GM13976 (cell line): ENCODE measurements at regions not wholly inside any gene's neighbourhood (a gene's known extent, or its start where the extent isn't known, plus 50 kb on each side); places are given as distances from the start of the nearest gene placed in this dataset.

Source experiments
- DNase-seq: peaks from one replicate; pipeline ENCODE4 v3.0.0; 2012; ENCODE audit warnings: low spot score
- CTCF ChIP-seq: IDR thresholded peaks from 2 replicates; pipeline ENCODE4 v1.5.1; 2012; ENCODE audit warnings: borderline replicate concordance, mild to moderate bottlenecking; ENCODE audit not compliant: insufficient read depth; ENCODE audit errors: extremely low read depth, missing control alignments, control extremely low read depth
- in situ Hi-C: fragments of 300-500 bp; cut with MboI; formaldehyde crosslinking; loops from one replicate; pipeline ENCODE4 v1.12.0; 2022; ENCODE audit warnings: low sequenced_read_pairs, mixed read lengths, inconsistent platforms; ENCODE audit not compliant: unreplicated experiment

- no peak for TF ChIP-seq CTCF
- in situ Hi-C loops = no loop called here
- no peak for DNase-seq
These were observed 226.3 kb upstream of the KLF6 start for GRCh38 chr10:4011136-4011812.

- in situ Hi-C loops = no loop called here
- TF ChIP-seq CTCF = no peak
- DNase-seq = no peak
These were observed 223.8 kb upstream of the KLF6 start for GRCh38 chr10:4008676-4009382.

DNA sequence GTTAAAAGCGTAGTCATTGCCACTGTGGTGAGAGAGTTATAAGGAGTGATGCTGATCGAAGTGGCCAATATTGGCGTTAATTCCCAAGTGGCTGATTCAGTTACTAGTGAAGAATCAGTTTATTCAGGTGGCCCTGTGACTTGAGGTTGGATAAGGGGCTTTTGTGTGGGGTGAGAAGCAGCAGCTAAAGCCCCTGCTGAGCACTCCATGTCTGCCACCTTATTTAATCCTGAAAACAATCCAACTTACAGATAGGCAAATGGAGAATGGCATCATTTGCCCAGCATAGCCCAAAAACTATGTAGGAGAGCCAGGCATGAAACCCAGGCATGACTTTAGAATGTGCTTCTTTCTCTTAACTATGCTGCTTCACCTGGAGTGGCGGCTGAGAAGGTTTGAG lies 222.8 kb upstream of the KLF6 start:
- no peak for TF ChIP-seq CTCF
- no peak for DNase-seq
- in situ Hi-C loops = no loop called here

DNA sequence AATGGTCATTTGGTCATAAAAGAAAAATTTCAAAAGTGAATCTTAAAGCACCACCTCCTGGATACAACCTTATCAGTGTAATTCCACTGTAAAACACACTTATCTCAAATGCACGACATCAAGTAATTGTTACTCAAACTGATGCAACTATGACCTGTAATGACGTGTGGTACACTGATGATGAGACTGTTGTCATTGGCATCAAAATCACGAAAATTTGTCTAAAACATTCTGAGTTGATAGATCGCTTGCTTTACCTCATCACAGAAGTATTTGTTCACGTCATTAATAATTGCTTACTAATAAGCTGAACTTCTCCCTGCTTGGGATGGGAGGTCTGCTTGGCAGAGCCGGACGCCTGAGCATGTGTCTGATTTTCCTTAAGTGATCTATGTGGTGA lies 221.8 kb upstream of the KLF6 start:
- in situ Hi-C loops = no loop called here
- no peak for TF ChIP-seq CTCF
- DNase-seq = no peak

GRCh38 chr10:4006051-4006450 lies 221.0 kb upstream of the KLF6 start:
- DNase-seq = no peak
- TF ChIP-seq CTCF = no peak
- in situ Hi-C loops = no loop called here

GRCh38 chr10:4004990-4005389 lies 220.0 kb upstream of the KLF6 start:
- in situ Hi-C loops = no loop called here
- no peak for DNase-seq
- TF ChIP-seq CTCF = no peak
